Spleen (tissue), 7 donors: ENCODE measurements at regions not wholly inside any gene's neighbourhood (a gene's known extent, or its start where the extent isn't known, plus 50 kb on each side); places are given as distances from the start of the nearest gene placed in this dataset.

ENCODE experiments used
- POLR2AphosphoS5 ChIP-seq, 3 donors: sonication (generic); formaldehyde crosslinking; IDR thresholded peaks; one replicate each; pipeline ENCODE4 v1.5.1; 2017; ENCODE audit warnings: antibody characterized with exemption in 3 of 3
- TF ChIP-seq, protein P1 (sequence below), 11 experiments: fragments of 200-600 bp in 7 of 11; fragments of 450-650 bp in 4 of 11; sonication (generic) in 4 of 11; IDR thresholded peaks in 8 of 11; conservative IDR thresholded peaks in 3 of 11; 1 replicate in 7 of 11; 2 replicates in 4 of 11; pipeline versions ENCODE4 v1.4.0 to v1.8.0; 2016 to 2021; ENCODE audit warnings: antibody characterized with exemption in 11 of 11, inconsistent platforms in 4 of 11, mild to moderate bottlenecking in 1 of 11
- donor health status: DM: no; HTN: no; CAD: no; lungs with moderate emphysema.
- donor health status: DM: no; HTN: no; CAD: no.
- donor health status: DM: no; HTN: no; CAD: no.

DNA sequence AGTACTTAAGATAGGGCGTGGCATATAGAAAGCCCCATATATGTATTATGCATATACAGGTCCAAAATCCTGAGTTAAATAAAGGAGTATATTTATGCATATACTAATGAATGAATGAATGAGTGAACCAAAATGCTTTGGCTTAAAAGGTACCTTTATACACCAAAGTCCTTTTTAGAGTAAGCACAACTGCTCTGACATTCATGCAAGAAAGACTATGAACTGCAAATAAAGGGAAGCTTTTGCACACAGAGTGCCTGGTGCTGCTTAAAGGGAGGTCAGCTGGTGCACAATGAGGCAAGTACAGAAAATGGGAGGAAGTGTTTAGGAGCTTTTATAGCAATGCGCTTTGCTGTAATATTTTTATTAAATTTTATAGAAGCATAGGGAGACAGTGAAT lies 214.0 kb downstream of the KLF13 start:
- TF ChIP-seq, protein P1, sequence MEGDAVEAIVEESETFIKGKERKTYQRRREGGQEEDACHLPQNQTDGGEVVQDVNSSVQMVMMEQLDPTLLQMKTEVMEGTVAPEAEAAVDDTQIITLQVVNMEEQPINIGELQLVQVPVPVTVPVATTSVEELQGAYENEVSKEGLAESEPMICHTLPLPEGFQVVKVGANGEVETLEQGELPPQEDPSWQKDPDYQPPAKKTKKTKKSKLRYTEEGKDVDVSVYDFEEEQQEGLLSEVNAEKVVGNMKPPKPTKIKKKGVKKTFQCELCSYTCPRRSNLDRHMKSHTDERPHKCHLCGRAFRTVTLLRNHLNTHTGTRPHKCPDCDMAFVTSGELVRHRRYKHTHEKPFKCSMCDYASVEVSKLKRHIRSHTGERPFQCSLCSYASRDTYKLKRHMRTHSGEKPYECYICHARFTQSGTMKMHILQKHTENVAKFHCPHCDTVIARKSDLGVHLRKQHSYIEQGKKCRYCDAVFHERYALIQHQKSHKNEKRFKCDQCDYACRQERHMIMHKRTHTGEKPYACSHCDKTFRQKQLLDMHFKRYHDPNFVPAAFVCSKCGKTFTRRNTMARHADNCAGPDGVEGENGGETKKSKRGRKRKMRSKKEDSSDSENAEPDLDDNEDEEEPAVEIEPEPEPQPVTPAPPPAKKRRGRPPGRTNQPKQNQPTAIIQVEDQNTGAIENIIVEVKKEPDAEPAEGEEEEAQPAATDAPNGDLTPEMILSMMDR (IDR thresholded peaks at IDR 0.05 in 8 of 11, conservative IDR thresholded peaks at IDR 0.05 in 3 of 11): no peak
- no peak for TF ChIP-seq POLR2AphosphoS5 (IDR thresholded peaks at IDR 0.05)
